ENCODE measurements at regions not wholly inside any gene's neighbourhood (a gene's known extent, or its start where the extent isn't known, plus 50 kb on each side); places are given as distances from the start of the nearest gene placed in this dataset.

GRCh38 chr2:146561996-146562395, 1282.8 kb upstream of the ACVR2A start:
- Histone ChIP-seq H3K4me1 (ENCODE audit: control insufficient read depth, insufficient read depth, low read length) (no peaks in the 10 kb centered on the region), H3K27ac (ENCODE audit: low read length) (no peak overlapping the region), H3K9me3 (ENCODE audit: control insufficient read depth, insufficient read depth, low read depth, low read length) (no peaks in the 10 kb centered on the region), H3K36me3 (ENCODE audit: control insufficient read depth, insufficient read depth, low read length) (no peaks in the 10 kb centered on the region), H3K27me3 (ENCODE audit: control insufficient read depth, insufficient read depth, low read length) (no peaks in the 10 kb centered on the region), H3K4me3 (ENCODE audit: low read depth in 2 of 2, low read length in 2 of 2) (no peak overlapping the region)
- no peak for ATAC-seq
- no peak for DNase-seq (ENCODE audit: low read depth, low spot score)
- in situ Hi-C loops (cut with HindIII; ENCODE audit: low pct_unique_long_range_greater_than_20kb, low sequenced_read_pairs) (no loop called here), intact Hi-C loops (cut with micrococcal nuclease; ENCODE audit: unreplicated experiment) (no loop called here)
- ChIA-PET POLR2A (no interaction called here), CTCF (no interaction called here)
- TF ChIP-seq TCF7L2 (IDR thresholded peaks at IDR 0.05; ENCODE audit: low read depth, low read length) = no peak
- TF ChIP-seq CTCF (IDR thresholded peaks at IDR 0.05) = no peak
- no peak for TF ChIP-seq POLR2AphosphoS5 (IDR thresholded peaks at IDR 0.05; ENCODE audit: low read depth, low read length)
- no peak for TF ChIP-seq REST (IDR thresholded peaks at IDR 0.05; ENCODE audit: insufficient read depth in 1 of 2, low read depth in 2 of 2, low read length in 1 of 2)
- no peak for TF ChIP-seq SIN3A (IDR thresholded peaks at IDR 0.05; ENCODE audit: borderline replicate concordance, insufficient read depth, low read depth, low read length)
- no TSS peak for BruUV-seq (replicated peaks)

- no peak for DNase-seq (ENCODE audit: low read depth, low spot score)
- BruUV-seq (replicated peaks) = no TSS peak
- Histone ChIP-seq H3K4me1 (ENCODE audit: control insufficient read depth, insufficient read depth, low read length) (no peaks in the 10 kb centered on the region), H3K27me3 (ENCODE audit: control insufficient read depth, insufficient read depth, low read length) (no peaks in the 10 kb centered on the region), H3K4me3 (ENCODE audit: low read depth in 2 of 2, low read length in 2 of 2) (no peak overlapping the region), H3K27ac (ENCODE audit: low read length) (no peak overlapping the region), H3K9me3 (ENCODE audit: control insufficient read depth, insufficient read depth, low read depth, low read length) (no peaks in the 10 kb centered on the region), H3K36me3 (ENCODE audit: control insufficient read depth, insufficient read depth, low read length) (no peaks in the 10 kb centered on the region)
- ATAC-seq = no peak
- in situ Hi-C loops (cut with HindIII; ENCODE audit: low pct_unique_long_range_greater_than_20kb, low sequenced_read_pairs) (no loop called here), intact Hi-C loops (cut with micrococcal nuclease; ENCODE audit: unreplicated experiment) (no loop called here)
- CTCF ChIA-PET = no interaction called here
- TF ChIP-seq SIN3A (IDR thresholded peaks at IDR 0.05; ENCODE audit: borderline replicate concordance, insufficient read depth, low read depth, low read length) = no peak
- no peak for TF ChIP-seq TCF7L2 (IDR thresholded peaks at IDR 0.05; ENCODE audit: low read depth, low read length)
- no peak for TF ChIP-seq CTCF (IDR thresholded peaks at IDR 0.05)
- TF ChIP-seq POLR2AphosphoS5 (IDR thresholded peaks at IDR 0.05; ENCODE audit: low read depth, low read length) = no peak
- no peak for TF ChIP-seq REST (IDR thresholded peaks at IDR 0.05; ENCODE audit: insufficient read depth in 1 of 2, low read depth in 2 of 2, low read length in 1 of 2)
- POLR2A ChIA-PET = no interaction called here
Measured at GRCh38 chr2:146547236-146547635, 1297.6 kb upstream of the ACVR2A start.
